AG04449 (cell line): ENCODE measurements at regions not wholly inside any gene's neighbourhood (a gene's known extent, or its start where the extent isn't known, plus 50 kb on each side); places are given as distances from the start of the nearest gene placed in this dataset.

ENCODE experiments used
- CTCF ChIA-PET: fragments of 350-600 bp; formaldehyde crosslinking; extraction: SDS; loops from one replicate; lab custom pipeline; 2021; ENCODE audit warnings: antibody characterized with exemption; lab: Yijun Ruan, JAX
- POLR2A ChIA-PET: fragments of 400-600, 350-600 bp; formaldehyde crosslinking; extraction: SDS; loops from one replicate; lab custom pipeline; 2020; ENCODE audit warnings: antibody characterized with exemption, inconsistent platforms; lab: Yijun Ruan, JAX
- DNase-seq: peaks from one replicate; pipeline ENCODE4 v3.0.0-alpha.2; 2010; ENCODE audit warnings: low read depth, low spot score
- H3K4me3 ChIP-seq: 2 replicates; pipeline ENCODE4 v1.5.1; 2011; ENCODE audit warnings: low read depth, mild to moderate bottlenecking, control low read depth, low read length
- TF ChIP-seq, protein P1 (sequence below): IDR thresholded peaks from one replicate; pipeline ENCODE4 v1.5.1; 2011; ENCODE audit warnings: mild to moderate bottlenecking, moderate library complexity, low read length, control low read depth, inconsistent platforms; ENCODE audit not compliant: insufficient read depth; ENCODE audit errors: missing control alignments

- ChIA-PET CTCF (no interaction called here), POLR2A (no interaction called here)
- TF ChIP-seq, protein P1, sequence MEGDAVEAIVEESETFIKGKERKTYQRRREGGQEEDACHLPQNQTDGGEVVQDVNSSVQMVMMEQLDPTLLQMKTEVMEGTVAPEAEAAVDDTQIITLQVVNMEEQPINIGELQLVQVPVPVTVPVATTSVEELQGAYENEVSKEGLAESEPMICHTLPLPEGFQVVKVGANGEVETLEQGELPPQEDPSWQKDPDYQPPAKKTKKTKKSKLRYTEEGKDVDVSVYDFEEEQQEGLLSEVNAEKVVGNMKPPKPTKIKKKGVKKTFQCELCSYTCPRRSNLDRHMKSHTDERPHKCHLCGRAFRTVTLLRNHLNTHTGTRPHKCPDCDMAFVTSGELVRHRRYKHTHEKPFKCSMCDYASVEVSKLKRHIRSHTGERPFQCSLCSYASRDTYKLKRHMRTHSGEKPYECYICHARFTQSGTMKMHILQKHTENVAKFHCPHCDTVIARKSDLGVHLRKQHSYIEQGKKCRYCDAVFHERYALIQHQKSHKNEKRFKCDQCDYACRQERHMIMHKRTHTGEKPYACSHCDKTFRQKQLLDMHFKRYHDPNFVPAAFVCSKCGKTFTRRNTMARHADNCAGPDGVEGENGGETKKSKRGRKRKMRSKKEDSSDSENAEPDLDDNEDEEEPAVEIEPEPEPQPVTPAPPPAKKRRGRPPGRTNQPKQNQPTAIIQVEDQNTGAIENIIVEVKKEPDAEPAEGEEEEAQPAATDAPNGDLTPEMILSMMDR = no peak
- no peak overlapping the region for H3K4me3 ChIP-seq
- DNase-seq = no peak
Observed at GRCh38 chr15:95429345-95429744, 901.2 kb upstream of the NR2F2 start.

- CTCF ChIA-PET = no interaction called here
- POLR2A ChIA-PET = no interaction called here
- no peak overlapping the region for H3K4me3 ChIP-seq
- DNase-seq = no peak
- TF ChIP-seq, protein P1 = no peak
Observed at GRCh38 chr15:95431518-95431917, 899.0 kb upstream of the NR2F2 start.

- ChIA-PET POLR2A (no interaction called here), CTCF (no interaction called here)
- H3K4me3 ChIP-seq = no peak overlapping the region
Observed at GRCh38 chr15:95432878-95433405, 897.6 kb upstream of the NR2F2 start.

DNA sequence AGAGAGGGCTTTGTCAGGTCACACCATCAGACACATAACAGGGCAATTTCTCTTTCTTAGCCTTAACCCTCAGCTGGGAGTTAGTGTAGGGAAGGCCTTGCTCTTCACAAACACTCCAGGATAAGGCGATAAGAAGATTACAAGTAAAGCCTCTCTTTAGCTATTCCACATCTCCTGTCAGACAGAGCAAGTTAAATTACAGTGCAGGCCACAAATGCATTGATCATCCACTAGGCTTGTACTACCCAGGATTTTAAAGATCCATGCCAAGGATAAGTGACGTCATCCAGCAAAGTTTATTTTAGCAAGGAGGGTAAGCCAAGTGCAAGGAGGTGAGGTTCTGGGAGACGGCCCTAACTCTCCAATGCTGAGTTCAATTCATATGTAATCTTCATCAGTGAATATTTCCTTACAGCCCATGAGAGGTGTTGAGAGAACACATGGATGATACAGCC is 890.6 kb upstream of the NR2F2 start:
- H3K4me3 ChIP-seq = no peak overlapping the region
- no peak for DNase-seq
- TF ChIP-seq, protein P1 = no peak
- POLR2A ChIA-PET = no interaction called here
- CTCF ChIA-PET = no interaction called here

More at GRCh38 chr15:95432878-95433405, 897.6 kb upstream of the NR2F2 start:
- DNase-seq = no peak
- TF ChIP-seq, protein P1 = no peak

DNA sequence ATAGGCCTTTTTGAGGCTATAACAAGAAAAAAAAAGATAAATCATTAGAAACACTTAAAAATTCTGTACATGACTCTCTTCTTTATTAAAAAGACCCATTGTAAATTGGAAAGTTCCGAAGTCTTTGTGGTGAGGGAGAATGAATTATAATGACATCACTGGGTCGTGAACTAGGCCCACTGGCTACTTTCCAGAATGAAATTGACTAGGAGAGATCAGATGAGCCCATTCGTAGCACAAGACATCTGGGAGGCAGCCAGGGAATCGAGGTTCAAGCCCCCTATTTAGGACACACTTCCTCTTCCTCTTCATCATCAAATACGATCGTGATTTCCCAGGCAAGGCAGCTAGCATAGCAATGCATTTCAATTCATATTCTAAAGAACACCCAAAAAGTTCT is 889.8 kb upstream of the NR2F2 start:
- TF ChIP-seq, protein P1 = no peak
- no peak overlapping the region for H3K4me3 ChIP-seq
- POLR2A ChIA-PET = no interaction called here
- DNase-seq = no peak
- CTCF ChIA-PET = no interaction called here

GRCh38 chr15:95442107-95442719 is 888.3 kb upstream of the NR2F2 start:
- DNase-seq = no peak
- TF ChIP-seq, protein P1 = no peak
- CTCF ChIA-PET = no interaction called here
- POLR2A ChIA-PET = no interaction called here
- no peak overlapping the region for H3K4me3 ChIP-seq
